Activated CD4-positive, alpha-beta T cell treated with anti-CD3 and anti-CD28 coated beads, Interleukin-10, Interleukin-2, amounts not matched to agents 100 ng/mL and 50 ng/mL, durations not matched to agents 16 hours and 8 hours (primary cell): ENCODE measurements at regions not wholly inside any gene's neighbourhood (a gene's known extent, or its start where the extent isn't known, plus 50 kb on each side); places are given as distances from the start of the nearest gene placed in this dataset.
"Not testable (repeated sequence)": the region's sequence is repeated elsewhere in the genome, so short reads cannot be mapped to it uniquely, and the experiment has no call there.

Experiments
- DNase-seq: peaks from one replicate; pipeline ENCODE4 v3.0.0-alpha.2; 2020

- no peak for DNase-seq
These were observed 60.2 kb downstream of the TFAP2C start for GRCh38 chr20:56689318-56689717.

- no peak for DNase-seq
These were observed 60.9 kb downstream of the TFAP2C start for GRCh38 chr20:56689852-56690485.

- no peak for DNase-seq
These were observed 61.5 kb downstream of the TFAP2C start for GRCh38 chr20:56690531-56691175.

- DNase-seq: no peak
These were observed 62.4 kb downstream of the TFAP2C start for GRCh38 chr20:56691325-56691998.

GRCh38 chr20:56693217-56693616, 64.1 kb downstream of the TFAP2C start:
- no peak for DNase-seq

GRCh38 chr20:56697476-56697875, 68.4 kb downstream of the TFAP2C start:
- no peak for DNase-seq

- DNase-seq: no peak
These were observed 69.2 kb downstream of the TFAP2C start for GRCh38 chr20:56698297-56698696.

GRCh38 chr20:56698749-56699148, 69.6 kb downstream of the TFAP2C start:
- DNase-seq: no peak

- no peak for DNase-seq
These were observed 74.1 kb downstream of the TFAP2C start for GRCh38 chr20:56702931-56703840.

GRCh38 chr20:56706867-56707360, 77.8 kb downstream of the TFAP2C start:
- no peak for DNase-seq

- DNase-seq: no peak
These were observed 79.9 kb downstream of the TFAP2C start for GRCh38 chr20:56708991-56709390.

- no peak for DNase-seq
These were observed 81.0 kb downstream of the TFAP2C start for GRCh38 chr20:56710125-56710524.

GRCh38 chr20:56710577-56710976, 81.5 kb downstream of the TFAP2C start:
- not testable (repeated sequence) for DNase-seq

GRCh38 chr20:56711018-56711417, 81.9 kb downstream of the TFAP2C start:
- no peak for DNase-seq

GRCh38 chr20:56715309-56715708, 86.2 kb downstream of the TFAP2C start:
- DNase-seq: no peak

- no peak for DNase-seq
These were observed 86.9 kb downstream of the TFAP2C start for GRCh38 chr20:56715902-56716519.

- DNase-seq: no peak
These were observed 87.7 kb downstream of the TFAP2C start for GRCh38 chr20:56716806-56717205.

- DNase-seq: no peak
These were observed 89.7 kb downstream of the TFAP2C start for GRCh38 chr20:56718816-56719215.

GRCh38 chr20:56720620-56721213, 91.6 kb downstream of the TFAP2C start:
- no peak for DNase-seq

- no peak for DNase-seq
These were observed 92.9 kb downstream of the TFAP2C start for GRCh38 chr20:56722042-56722441.

- DNase-seq: no peak
These were observed 94.2 kb downstream of the TFAP2C start for GRCh38 chr20:56723331-56723730.

GRCh38 chr20:56724241-56724757, 95.2 kb downstream of the TFAP2C start:
- DNase-seq: no peak
